Colonic mucosa (tissue), 4 donors: ENCODE measurements at regions not wholly inside any gene's neighbourhood (a gene's known extent, or its start where the extent isn't known, plus 50 kb on each side); places are given as distances from the start of the nearest gene placed in this dataset.
"Not testable (repeated sequence)": the region's sequence is repeated elsewhere in the genome, so short reads cannot be mapped to it uniquely, and the experiment has no call there.

Source experiments
- DNase-seq: peaks from one replicate; pipeline ENCODE4 v3.0.0-alpha.2; 2020
- H3K27ac ChIP-seq: fragments of 200-600 bp; one replicate; pipeline ENCODE4 v1.8.0; 2021
- H3K27me3 ChIP-seq: fragments of 200-600 bp; one replicate; pipeline ENCODE4 v1.8.0; 2021
- H3K36me3 ChIP-seq: fragments of 200-600 bp; one replicate; pipeline ENCODE4 v1.8.0; 2021
- H3K4me1 ChIP-seq: fragments of 200-600 bp; one replicate; pipeline ENCODE4 v1.8.0; 2021; ENCODE audit warnings: mild to moderate bottlenecking
- H3K4me3 ChIP-seq: fragments of 200-600 bp; one replicate; pipeline ENCODE4 v1.8.0; 2021
- H3K9ac ChIP-seq, 2 donors: one replicate each; pipeline ENCODE4 v1.7.0; 2013; ENCODE audit warnings: control low read depth in 2 of 2, low read depth in 2 of 2, low read length in 2 of 2
- H3K9me3 ChIP-seq: fragments of 200-600 bp; one replicate; pipeline ENCODE4 v1.8.0; 2021
- intact Hi-C: fragments of 100-400 bp; cut with DNase I; formaldehyde crosslinking; loops from one replicate; pipeline ENCODE4 v1.14.1; 2022
- TF ChIP-seq, protein P1 (sequence below): fragments of 200-600 bp; IDR thresholded peaks from one replicate; pipeline ENCODE4 v1.8.0; 2022; ENCODE audit warnings: antibody characterized with exemption, mild to moderate bottlenecking
- donor health status: healthy.
- donor health status: DM: no; HTN: no; CAD: no.
- donor health status: DM: no; HTN: no; CAD: no.

DNA sequence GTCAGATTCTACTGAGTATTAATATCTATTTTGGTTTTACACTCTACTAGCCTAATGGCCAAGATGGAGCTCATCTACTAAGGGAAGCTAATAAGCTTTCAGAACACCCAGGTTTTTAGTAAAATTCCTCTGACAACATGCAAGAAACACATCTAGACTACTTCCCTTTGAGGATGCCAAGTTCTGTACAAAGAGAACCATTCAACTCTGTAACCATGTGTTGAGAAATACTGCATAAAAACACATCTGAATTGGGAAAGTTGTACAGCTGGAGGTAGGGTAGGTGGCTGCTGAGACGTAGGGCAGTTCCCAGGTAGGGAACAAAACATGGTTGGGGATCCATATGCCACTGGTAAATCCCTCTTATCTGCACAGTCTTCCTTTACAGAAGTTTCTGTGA lies 66.2 kb downstream of the SC5D start:
- no peak overlapping the region for H3K9ac ChIP-seq
- no peaks in the 10 kb centered on the region for H3K9me3 ChIP-seq
- no peak for DNase-seq
- H3K4me1 ChIP-seq, result no peaks in the 10 kb centered on the region
- no peaks in the 10 kb centered on the region for H3K36me3 ChIP-seq
- TF ChIP-seq, protein P1, sequence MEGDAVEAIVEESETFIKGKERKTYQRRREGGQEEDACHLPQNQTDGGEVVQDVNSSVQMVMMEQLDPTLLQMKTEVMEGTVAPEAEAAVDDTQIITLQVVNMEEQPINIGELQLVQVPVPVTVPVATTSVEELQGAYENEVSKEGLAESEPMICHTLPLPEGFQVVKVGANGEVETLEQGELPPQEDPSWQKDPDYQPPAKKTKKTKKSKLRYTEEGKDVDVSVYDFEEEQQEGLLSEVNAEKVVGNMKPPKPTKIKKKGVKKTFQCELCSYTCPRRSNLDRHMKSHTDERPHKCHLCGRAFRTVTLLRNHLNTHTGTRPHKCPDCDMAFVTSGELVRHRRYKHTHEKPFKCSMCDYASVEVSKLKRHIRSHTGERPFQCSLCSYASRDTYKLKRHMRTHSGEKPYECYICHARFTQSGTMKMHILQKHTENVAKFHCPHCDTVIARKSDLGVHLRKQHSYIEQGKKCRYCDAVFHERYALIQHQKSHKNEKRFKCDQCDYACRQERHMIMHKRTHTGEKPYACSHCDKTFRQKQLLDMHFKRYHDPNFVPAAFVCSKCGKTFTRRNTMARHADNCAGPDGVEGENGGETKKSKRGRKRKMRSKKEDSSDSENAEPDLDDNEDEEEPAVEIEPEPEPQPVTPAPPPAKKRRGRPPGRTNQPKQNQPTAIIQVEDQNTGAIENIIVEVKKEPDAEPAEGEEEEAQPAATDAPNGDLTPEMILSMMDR, result no peak
- intact Hi-C loops, result no loop called here
- H3K4me3 ChIP-seq, result no peak overlapping the region
- no peaks in the 10 kb centered on the region for H3K27me3 ChIP-seq
- H3K27ac ChIP-seq, result no peak overlapping the region

DNA sequence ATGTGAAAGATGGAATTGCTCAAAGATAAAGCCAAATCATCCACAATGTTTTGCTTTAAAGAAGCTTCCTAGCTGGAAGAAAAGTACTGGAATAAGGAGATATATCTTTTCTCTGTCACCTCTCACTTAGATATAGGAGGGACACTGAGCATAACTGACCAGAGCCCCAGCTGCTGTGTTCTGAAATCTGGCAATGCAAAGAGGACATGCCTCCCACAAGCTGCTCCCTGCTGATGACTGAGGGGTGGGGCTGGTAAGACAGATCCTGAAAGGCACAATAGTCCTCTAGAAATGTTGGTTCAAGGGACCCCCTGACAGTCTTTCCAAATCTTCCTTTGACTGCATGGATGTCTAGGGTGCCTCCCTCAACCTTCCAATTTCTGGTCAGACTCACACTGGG lies 67.0 kb downstream of the SC5D start:
- no peaks in the 10 kb centered on the region for H3K36me3 ChIP-seq
- intact Hi-C loops, result no loop called here
- no peak overlapping the region for H3K4me3 ChIP-seq
- no peaks in the 10 kb centered on the region for H3K9me3 ChIP-seq
- H3K27ac ChIP-seq, result no peak overlapping the region
- H3K27me3 ChIP-seq, result no peaks in the 10 kb centered on the region
- H3K4me1 ChIP-seq, result no peaks in the 10 kb centered on the region
- H3K9ac ChIP-seq, result no peak overlapping the region
- DNase-seq, result no peak
- TF ChIP-seq, protein P1, result no peak

DNA sequence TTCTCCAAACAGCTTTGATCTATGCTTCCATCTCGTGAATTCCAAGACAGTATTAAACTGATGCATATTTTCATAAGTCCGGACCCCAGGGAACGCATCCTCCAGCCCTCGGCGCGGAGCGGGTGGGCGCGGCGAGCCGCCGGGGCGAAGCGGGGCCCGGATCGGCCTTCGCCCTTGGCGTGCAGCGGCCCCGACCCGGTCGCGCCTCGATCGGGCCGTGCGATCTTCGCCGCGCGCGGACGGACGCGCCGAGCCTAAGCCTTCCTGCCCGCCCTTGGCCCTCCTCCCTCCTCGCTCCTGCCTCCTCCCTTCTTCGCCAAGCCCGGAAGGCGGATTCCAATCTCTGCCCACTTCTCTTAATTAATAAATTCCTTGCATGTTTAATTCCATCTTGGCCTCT lies 70.4 kb downstream of the SC5D start:
- H3K27me3 ChIP-seq, H3K4me1 ChIP-seq, H3K36me3 ChIP-seq, H3K27ac ChIP-seq, H3K4me3 ChIP-seq, H3K9ac ChIP-seq, intact Hi-C loops, DNase-seq, H3K9me3 ChIP-seq: not testable (repeated sequence)

DNA sequence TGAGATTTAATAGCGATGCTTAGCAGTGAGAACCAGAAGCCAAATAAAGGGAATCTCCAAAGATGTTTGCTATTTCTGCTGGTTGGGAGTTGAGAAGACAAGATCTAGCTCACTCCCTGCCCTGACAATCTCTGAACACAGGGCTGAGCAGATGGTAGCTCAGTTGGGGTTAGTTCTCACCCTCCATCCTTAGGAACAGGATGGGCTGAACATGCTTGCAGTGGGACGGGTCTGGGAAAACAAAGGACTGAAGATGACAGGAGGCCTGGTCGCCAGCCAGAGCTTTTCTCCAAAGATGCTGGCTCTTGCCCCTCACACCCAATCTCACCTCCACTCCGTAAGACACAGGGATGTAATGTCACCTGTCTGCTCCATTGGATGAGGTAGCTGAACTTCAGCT lies 72.7 kb downstream of the SC5D start:
- H3K4me3 ChIP-seq, result no peak overlapping the region
- no peaks in the 10 kb centered on the region for H3K36me3 ChIP-seq
- intact Hi-C loops, result no loop called here
- peaks cover 4% of the 10 kb centered on the region for H3K4me1 ChIP-seq
- H3K27me3 ChIP-seq, result no peaks in the 10 kb centered on the region
- no peak for DNase-seq
- TF ChIP-seq, protein P1, result no peak
- H3K27ac ChIP-seq, result no peak overlapping the region
- no peak overlapping the region for H3K9ac ChIP-seq
- no peaks in the 10 kb centered on the region for H3K9me3 ChIP-seq

DNA sequence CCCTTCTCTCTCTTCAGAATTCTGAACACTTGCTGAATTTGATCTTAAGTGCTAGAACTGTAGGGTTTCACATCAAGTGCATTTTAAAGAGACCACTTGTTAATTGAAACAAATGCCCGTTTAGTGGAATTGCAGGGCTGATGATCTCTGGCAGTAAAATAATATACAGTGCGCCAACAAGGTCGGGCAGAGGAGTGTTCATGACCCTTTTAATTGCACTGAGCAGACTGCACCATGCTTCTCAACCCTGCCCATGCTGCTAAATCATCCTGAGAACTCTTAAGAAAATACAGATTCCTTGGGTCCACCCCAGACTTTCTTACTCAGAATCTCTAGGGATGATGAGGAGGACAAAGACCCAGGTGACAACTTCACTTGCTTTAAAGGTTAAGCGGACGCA lies 73.5 kb downstream of the SC5D start:
- no peak for DNase-seq
- Histone ChIP-seq H3K4me1 (peaks cover 4% of the 10 kb centered on the region), H3K9me3 (no peaks in the 10 kb centered on the region), H3K27ac (no peak overlapping the region), H3K4me3 (no peak overlapping the region), H3K9ac (no peak overlapping the region), H3K36me3 (no peaks in the 10 kb centered on the region), H3K27me3 (no peaks in the 10 kb centered on the region)
- TF ChIP-seq, protein P1, result no peak
- intact Hi-C loops, result no loop called here

DNA sequence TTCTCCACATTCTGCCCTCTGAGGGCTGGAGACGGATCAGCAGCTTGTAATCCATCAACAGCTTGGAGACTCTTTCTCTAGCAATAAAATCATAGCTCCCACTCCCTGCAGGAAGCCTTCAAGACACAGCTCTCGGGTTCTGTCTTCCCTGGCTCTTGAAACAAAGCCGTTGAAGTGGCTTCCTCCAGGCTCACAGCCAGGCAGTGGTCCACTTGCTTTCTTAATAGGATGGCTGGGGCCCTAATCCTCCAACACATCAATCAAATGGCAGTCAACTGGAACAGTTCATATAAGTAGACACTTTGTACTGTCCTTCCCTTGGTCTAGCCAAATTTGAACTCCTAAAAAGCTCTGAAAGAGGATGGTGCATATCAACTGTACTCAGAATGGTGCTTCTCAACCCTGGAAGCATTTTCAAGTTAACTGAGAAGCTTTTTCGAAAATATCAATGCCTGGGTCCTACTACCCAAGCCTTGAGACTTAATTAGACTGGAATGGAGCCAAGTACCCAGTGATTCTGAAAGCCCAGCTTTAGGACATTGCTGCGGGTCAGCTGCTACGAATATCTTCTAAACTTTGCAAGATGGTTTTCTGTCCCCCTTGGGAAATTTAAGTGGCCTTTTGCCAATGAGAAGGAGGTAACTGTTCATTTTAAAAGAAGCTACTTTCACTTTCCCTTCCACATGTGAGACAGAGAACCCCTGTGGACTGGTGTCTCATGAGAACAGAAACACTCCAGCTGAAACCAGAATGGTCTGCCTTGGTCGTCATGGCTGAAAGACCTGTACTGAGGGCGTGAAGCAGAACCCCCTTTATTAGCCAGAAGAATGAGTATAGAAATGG lies 74.7 kb downstream of the SC5D start:
- Histone ChIP-seq H3K9ac (no peak overlapping the region), H3K27ac (no peak overlapping the region), H3K36me3 (no peaks in the 10 kb centered on the region), H3K4me3 (no peak overlapping the region), H3K27me3 (no peaks in the 10 kb centered on the region), H3K4me1 (peaks cover 4% of the 10 kb centered on the region), H3K9me3 (no peaks in the 10 kb centered on the region)
- TF ChIP-seq, protein P1, result no peak
- intact Hi-C loops, result no loop called here
- DNase-seq, result no peak
